SK-N-SH (cell line): ENCODE measurements at regions not wholly inside any gene's neighbourhood (a gene's known extent, or its start where the extent isn't known, plus 50 kb on each side); places are given as distances from the start of the nearest gene placed in this dataset.

ENCODE experiments used
- CTCF ChIA-PET: fragments of 300-600, 350-600 bp; formaldehyde crosslinking; extraction: SDS; loops from one replicate; lab custom pipeline; 2021; lab: Yijun Ruan, JAX
- POLR2A ChIA-PET: fragments of 350-600 bp; sonication (Branson Sonifier 250); formaldehyde crosslinking; extraction: SDS; loops from one replicate; lab custom pipeline; 2020; ENCODE audit warnings: antibody characterized with exemption, inconsistent platforms; lab: Yijun Ruan, JAX
- DNase-seq: peaks from one replicate; pipeline ENCODE4 v3.0.0; 2012
- H2AFZ ChIP-seq: fragments of 200-600 bp; sonication (generic); 2 replicates; pipeline ENCODE4 v1.8.1; 2016; ENCODE audit warnings: antibody characterized with exemption, mild to moderate bottlenecking, low read depth
- H3F3A ChIP-seq: fragments of 200-600 bp; sonication (generic); replicated peaks from 2 replicates; pipeline ENCODE3; 2016; ENCODE audit warnings: antibody characterized with exemption, mild to moderate bottlenecking; ENCODE audit not compliant: insufficient read depth
- H3K27ac ChIP-seq, 2 experiments: fragments of 200-500 bp in 1 of 2; fragments of 200-600 bp in 1 of 2; sonication (Bioruptor generic) in 1 of 2; sonication (generic), shearing (Covaris generic) in 1 of 2; 2 replicates each; pipeline versions ENCODE4 v1.5.1 to v1.6.1; 2014 to 2016; ENCODE audit warnings: low read depth in 2 of 2, inconsistent platforms in 1 of 2, low read length in 1 of 2, mild to moderate bottlenecking in 1 of 2, mixed read lengths in 1 of 2
- H3K27me3 ChIP-seq: fragments of 200-600 bp; sonication (generic), shearing (Covaris generic); 2 replicates; pipeline ENCODE4 v1.6.1; 2016; ENCODE audit warnings: mixed run types; ENCODE audit not compliant: insufficient read depth
- H3K36me3 ChIP-seq, 2 experiments: fragments of 200-500 bp in 1 of 2; fragments of 200-600 bp in 1 of 2; sonication (Bioruptor generic) in 1 of 2; sonication (generic) in 1 of 2; replicated peaks in 1 of 2; 2 replicates each; pipeline versions ENCODE3 to v1.5.1; 2014 to 2016; ENCODE audit warnings: low read length in 1 of 2, mild to moderate bottlenecking in 1 of 2; ENCODE audit not compliant: insufficient read depth in 2 of 2, control insufficient read depth in 1 of 2
- H3K4me1 ChIP-seq, 2 experiments: fragments of 200-500 bp in 1 of 2; fragments of 200-600 bp in 1 of 2; sonication (Bioruptor generic) in 1 of 2; sonication (generic), shearing (Covaris generic) in 1 of 2; 2 replicates each; pipeline versions ENCODE4 v1.5.1 to v1.6.1; 2014 to 2016; ENCODE audit warnings: low read depth in 1 of 2, low read length in 1 of 2, mixed run types in 1 of 2; ENCODE audit not compliant: insufficient read depth in 2 of 2, control insufficient read depth in 1 of 2
- H3K4me2 ChIP-seq: fragments of 200-600 bp; sonication (generic), shearing (Covaris generic); 2 replicates; pipeline ENCODE4 v1.6.1; 2017; ENCODE audit warnings: mixed run types
- H3K4me3 ChIP-seq, 2 experiments: fragments of 200-500 bp in 1 of 2; fragments of 200-600 bp in 1 of 2; sonication (Bioruptor generic) in 1 of 2; sonication (generic), shearing (Covaris generic) in 1 of 2; 2 replicates each; pipeline versions ENCODE4 v1.5.1 to v1.8.1; 2014 to 2016; ENCODE audit warnings: low read depth in 2 of 2, inconsistent platforms in 1 of 2, low read length in 1 of 2, mild to moderate bottlenecking in 1 of 2, mixed read lengths in 1 of 2, moderate library complexity in 1 of 2
- H3K79me2 ChIP-seq: fragments of 200-600 bp; sonication (generic); 2 replicates; pipeline ENCODE4 v1.8.1; 2017; ENCODE audit warnings: mild to moderate bottlenecking; ENCODE audit not compliant: insufficient read depth
- H3K9ac ChIP-seq: fragments of 200-600 bp; sonication (generic); 2 replicates; pipeline ENCODE4 v1.6.1; 2017; ENCODE audit warnings: mixed run types
- H3K9me2 ChIP-seq: fragments of 200-600 bp; sonication (generic); 2 replicates; pipeline ENCODE4 v1.6.1; 2017; ENCODE audit warnings: mixed run types
- H3K9me3 ChIP-seq: fragments of 200-600 bp; sonication (generic); 2 replicates; pipeline ENCODE4 v1.6.1; 2017; ENCODE audit warnings: mixed run types, mild to moderate bottlenecking, moderate library complexity
- H4K20me1 ChIP-seq: fragments of 200-600 bp; sonication (generic); 2 replicates; pipeline ENCODE4 v1.6.1; 2017; ENCODE audit warnings: mild to moderate bottlenecking, mixed run types; ENCODE audit not compliant: insufficient read depth
- CHD2 ChIP-seq: fragments of 150-350 bp; IDR thresholded peaks from 2 replicates; pipeline ENCODE4 v1.6.1; 2018; ENCODE audit warnings: low read length; ENCODE audit not compliant: partially characterized antibody
- CTCF ChIP-seq: fragments of 200-600 bp; sonication (generic); IDR thresholded peaks from 2 replicates; pipeline ENCODE4 v1.6.1; 2017; ENCODE audit warnings: antibody characterized with exemption, mild to moderate bottlenecking, moderate library complexity
- FOXM1 ChIP-seq: IDR thresholded peaks from 2 replicates; pipeline ENCODE4 v1.4.0; 2012; ENCODE audit warnings: low read depth, mild to moderate bottlenecking
- IRF3 ChIP-seq: fragments of 150-350 bp; IDR thresholded peaks from 2 replicates; pipeline ENCODE4 v1.6.1; 2016; ENCODE audit warnings: mild to moderate bottlenecking, low read depth, low read length
- NFIC ChIP-seq: IDR thresholded peaks from 2 replicates; pipeline ENCODE4 v1.4.0; 2012; ENCODE audit warnings: borderline replicate concordance
- NRF1 ChIP-seq: IDR thresholded peaks from 2 replicates; pipeline ENCODE4 v1.6.1; 2012; ENCODE audit warnings: low read depth, mild to moderate bottlenecking, low read length
- RAD21 ChIP-seq: IDR thresholded peaks from 2 replicates; pipeline ENCODE4 v1.6.1; 2012; ENCODE audit warnings: mild to moderate bottlenecking, low read length
- REST ChIP-seq: IDR thresholded peaks from 2 replicates; pipeline ENCODE4 v1.6.1; 2012; ENCODE audit warnings: mild to moderate bottlenecking, low read depth, low read length, moderate library complexity
- RFX5 ChIP-seq: IDR thresholded peaks from 2 replicates; pipeline ENCODE4 v1.6.1; 2012; ENCODE audit warnings: mild to moderate bottlenecking, improper control_type of control experiment, low read length
- RXRA ChIP-seq: IDR thresholded peaks from 2 replicates; pipeline ENCODE4 v1.4.0; 2012; ENCODE audit warnings: low read depth, mild to moderate bottlenecking, borderline replicate concordance
- SMC3 ChIP-seq: IDR thresholded peaks from 2 replicates; pipeline ENCODE4 v1.6.1; 2012; ENCODE audit warnings: low read depth, low read length, improper control_type of control experiment
- TCF12 ChIP-seq: IDR thresholded peaks from 2 replicates; pipeline ENCODE4 v1.4.0; 2012
- USF2 ChIP-seq: fragments of 150-350 bp; IDR thresholded peaks from 2 replicates; pipeline ENCODE4 v1.6.1; 2017; ENCODE audit warnings: antibody characterized with exemption, low read length, low read depth, borderline replicate concordance
- YY1 ChIP-seq: IDR thresholded peaks from 2 replicates; pipeline ENCODE4 v1.4.0; 2012; ENCODE audit warnings: low read depth, mild to moderate bottlenecking
- WGBS: methylation state at CpG from one replicate; pipeline ENCODE4 v1.1.6; 2017; ENCODE audit warnings: low lambda C conversion rate; 5-methylcytosine and 5-hydroxymethylcytosine counted together
- TF ChIP-seq, protein P1 (sequence below): IDR thresholded peaks from 2 replicates; pipeline ENCODE4; 2012
- TF ChIP-seq, protein P2 (sequence below): IDR thresholded peaks from 2 replicates; pipeline ENCODE4 v1.4.0; 2012; ENCODE audit warnings: low read depth

GRCh38 chr5:87020099-87020934, 247.4 kb upstream of the RASA1 start:
- H3K4me1 ChIP-seq, result peaks cover 0 to 6% of the 10 kb centered on the region in 2 experiments; a peak in 2 of 4 replicates
- H3K9me2 ChIP-seq, result no peaks in the 10 kb centered on the region
- H3K79me2 ChIP-seq, result no peaks in the 10 kb centered on the region
- CTCF ChIA-PET, result interaction anchor here (1.1 to 1.2 kb wide), 2 partner anchors 8 to 140 kb away, joined by 4 to 5 read pairs; no protein-coding TSS in a partner anchor
- TF ChIP-seq, protein P1, sequence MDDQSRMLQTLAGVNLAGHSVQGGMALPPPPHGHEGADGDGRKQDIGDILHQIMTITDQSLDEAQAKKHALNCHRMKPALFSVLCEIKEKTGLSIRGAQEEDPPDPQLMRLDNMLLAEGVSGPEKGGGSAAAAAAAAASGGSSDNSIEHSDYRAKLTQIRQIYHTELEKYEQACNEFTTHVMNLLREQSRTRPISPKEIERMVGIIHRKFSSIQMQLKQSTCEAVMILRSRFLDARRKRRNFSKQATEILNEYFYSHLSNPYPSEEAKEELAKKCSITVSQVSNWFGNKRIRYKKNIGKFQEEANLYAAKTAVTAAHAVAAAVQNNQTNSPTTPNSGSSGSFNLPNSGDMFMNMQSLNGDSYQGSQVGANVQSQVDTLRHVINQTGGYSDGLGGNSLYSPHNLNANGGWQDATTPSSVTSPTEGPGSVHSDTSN, result no peak
- TF ChIP-seq YY1 (no peak), TCF12 (no peak), RAD21 (no peak), IRF3 (no peak), RFX5 (no peak), USF2 (no peak), CHD2 (no peak), NRF1 (no peak), FOXM1 (no peak), NFIC (no peak), CTCF (no peak), REST (no peak), SMC3 (no peak), RXRA (no peak)
- TF ChIP-seq, protein P2, sequence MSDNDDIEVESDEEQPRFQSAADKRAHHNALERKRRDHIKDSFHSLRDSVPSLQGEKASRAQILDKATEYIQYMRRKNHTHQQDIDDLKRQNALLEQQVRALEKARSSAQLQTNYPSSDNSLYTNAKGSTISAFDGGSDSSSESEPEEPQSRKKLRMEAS, result no peak
- H3K36me3 ChIP-seq, result no peaks in the 10 kb centered on the region
- H3K9me3 ChIP-seq, result no peaks in the 10 kb centered on the region
- no peak for DNase-seq
- WGBS, result 11% methylated on average over 3 of the region's 4 CpGs
- no peak overlapping the region for H3K9ac ChIP-seq
- H4K20me1 ChIP-seq, result no peaks in the 10 kb centered on the region
- H2AFZ ChIP-seq, result peak overlapping the region; percentile 74; the same call in 1 of the 2 replicates
- no peak overlapping the region for H3K27ac ChIP-seq
- no peak overlapping the region for H3K4me3 ChIP-seq
- H3K27me3 ChIP-seq, result no peaks in the 10 kb centered on the region
- POLR2A ChIA-PET, result no interaction called here
- no peaks in the 10 kb centered on the region for H3F3A ChIP-seq
- H3K4me2 ChIP-seq, result peak overlapping the region; percentile 54
